ENCODE measurements at regions not wholly inside any gene's neighbourhood (a gene's known extent, or its start where the extent isn't known, plus 50 kb on each side); places are given as distances from the start of the nearest gene placed in this dataset.
"Not testable (repeated sequence)": the region's sequence is repeated elsewhere in the genome, so short reads cannot be mapped to it uniquely, and the experiment has no call there.

GRCh38 chr2:118369521-118369920 lies 281.2 kb downstream of the INSIG2 start:
- not testable (repeated sequence) for TF ChIP-seq CTCF, EZH2 (IDR thresholded peaks at IDR 0.05)

All from neural progenitor cell (in vitro differentiated cells).